ENCODE measurements at regions not wholly inside any gene's neighbourhood (a gene's known extent, or its start where the extent isn't known, plus 50 kb on each side); places are given as distances from the start of the nearest gene placed in this dataset.

DNA sequence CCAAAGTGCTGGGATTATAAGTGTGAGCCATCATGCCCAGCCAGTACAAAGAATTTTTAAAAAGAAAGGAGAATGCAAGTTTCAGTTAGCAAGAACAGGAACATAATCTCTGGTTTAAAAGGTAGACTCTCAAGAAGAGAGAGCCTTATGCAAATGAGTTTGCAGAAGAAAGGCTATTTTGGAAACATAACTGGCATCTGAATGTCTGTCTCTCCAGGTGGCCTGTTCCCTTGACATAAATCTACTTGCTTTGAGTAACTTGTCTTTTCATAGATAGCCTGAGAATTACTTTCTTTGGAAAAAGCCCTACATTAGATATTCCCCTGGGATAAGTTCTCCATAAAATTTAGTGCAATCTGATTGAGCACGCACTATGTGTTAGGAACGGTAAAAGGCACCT is 109.6 kb downstream of the ICOS start:
- TF ChIP-seq CTCF (IDR thresholded peaks at IDR 0.05; ENCODE audit: borderline replicate concordance, insufficient read depth, low read depth, low read length) = no peak
- H3K4me3 ChIP-seq (ENCODE audit: low read depth, low read length) = no peak overlapping the region

- H3K4me3 ChIP-seq (ENCODE audit: low read depth, low read length) = no peak overlapping the region
- TF ChIP-seq CTCF (IDR thresholded peaks at IDR 0.05; ENCODE audit: borderline replicate concordance, insufficient read depth, low read depth, low read length) = no peak
These were observed 113.1 kb downstream of the ICOS start for GRCh38 chr2:204049635-204050034.

DNA sequence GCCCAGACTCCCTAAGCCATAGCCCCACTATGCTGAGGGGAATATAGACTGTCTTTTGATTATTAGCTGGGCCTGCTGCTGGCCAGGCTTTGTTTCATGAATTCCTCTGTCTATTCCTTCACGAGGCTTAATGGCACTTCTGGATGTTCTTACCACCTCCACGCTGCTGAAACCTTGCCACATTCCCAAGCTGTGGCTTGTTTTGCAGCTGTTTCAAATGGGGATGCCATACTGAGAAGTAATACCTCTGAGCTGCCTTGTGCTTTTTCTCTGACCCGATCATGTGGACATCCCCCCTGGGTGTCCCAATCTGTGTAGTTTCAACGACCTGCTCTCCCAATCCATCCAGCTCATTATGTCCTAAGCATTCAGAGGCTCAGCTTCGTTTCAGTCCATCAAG is 114.1 kb downstream of the ICOS start:
- TF ChIP-seq CTCF (IDR thresholded peaks at IDR 0.05; ENCODE audit: borderline replicate concordance, insufficient read depth, low read depth, low read length) = no peak
- no peak overlapping the region for H3K4me3 ChIP-seq (ENCODE audit: low read depth, low read length)

DNA sequence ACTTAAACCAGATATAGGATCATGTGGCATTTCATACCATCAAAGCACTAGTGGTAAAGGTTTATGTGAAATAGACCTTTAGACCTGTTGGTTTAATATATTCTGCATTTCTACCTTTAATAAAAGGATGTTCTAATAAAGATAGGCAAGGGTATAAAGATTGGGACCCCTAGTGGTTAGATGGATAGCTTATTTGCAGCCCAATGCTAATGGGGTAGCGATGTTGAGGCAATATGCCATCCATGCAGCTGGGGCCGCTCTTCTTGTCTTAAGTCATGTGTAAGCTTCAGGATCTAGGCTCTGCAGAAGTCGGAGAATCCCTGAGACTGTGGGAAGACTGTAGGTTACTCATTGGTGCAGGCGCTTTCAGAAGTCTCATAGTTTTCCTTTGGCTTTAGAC is 114.9 kb downstream of the ICOS start:
- peak; percentile 28; the same call in 1 of the 2 replicates for TF ChIP-seq CTCF (IDR thresholded peaks at IDR 0.05; ENCODE audit: borderline replicate concordance, insufficient read depth, low read depth, low read length)
- H3K4me3 ChIP-seq (ENCODE audit: low read depth, low read length) = no peak overlapping the region

DNA sequence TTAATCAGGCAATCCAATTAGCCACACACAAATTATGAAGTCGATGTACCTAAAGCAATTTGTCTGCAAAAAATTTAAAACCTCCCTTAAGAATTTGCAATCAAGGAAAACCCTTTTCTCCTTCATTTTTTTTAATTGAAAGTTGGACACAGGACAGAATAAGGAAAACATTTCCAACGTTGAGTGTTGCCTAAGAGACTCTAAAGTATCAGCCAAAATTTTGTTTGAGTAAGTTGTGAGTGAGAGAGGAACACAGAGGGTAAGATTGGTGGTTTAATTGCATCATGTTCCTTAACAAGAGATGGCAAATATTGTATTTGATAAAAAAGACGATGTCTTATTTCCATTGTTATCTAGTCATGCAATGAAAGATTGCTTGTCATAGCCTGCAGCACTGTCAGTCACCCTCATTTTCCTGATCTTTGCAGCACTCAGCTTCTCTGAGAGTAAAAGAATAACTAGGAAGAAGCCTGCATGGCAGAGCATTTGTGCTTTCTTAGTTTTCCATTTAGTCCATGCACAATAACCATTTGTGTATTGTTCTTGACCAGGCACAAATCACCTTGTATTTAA is 115.5 kb downstream of the ICOS start:
- no peak for TF ChIP-seq CTCF (IDR thresholded peaks at IDR 0.05; ENCODE audit: borderline replicate concordance, insufficient read depth, low read depth, low read length)
- H3K4me3 ChIP-seq (ENCODE audit: low read depth, low read length) = no peak overlapping the region

DNA sequence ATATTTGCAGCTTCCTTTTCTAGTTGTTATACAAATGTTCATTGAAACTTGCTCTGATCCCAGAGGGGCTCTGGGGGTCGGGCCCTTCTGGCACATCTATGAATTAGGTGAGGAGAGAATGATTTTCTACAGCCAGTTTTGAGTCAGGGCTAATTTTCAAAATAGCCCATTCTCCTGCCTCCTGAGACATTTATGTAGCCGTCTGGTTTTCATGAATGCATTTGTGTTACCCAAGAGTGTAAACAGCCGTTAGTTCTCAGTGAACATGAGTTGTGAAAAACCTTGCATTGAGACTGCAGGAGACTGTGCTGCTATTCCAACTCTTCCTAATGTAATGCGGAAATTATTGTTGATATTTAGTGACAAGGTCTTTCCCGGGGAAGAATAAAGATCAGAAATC is 122.5 kb downstream of the ICOS start:
- no peak for TF ChIP-seq CTCF (IDR thresholded peaks at IDR 0.05; ENCODE audit: borderline replicate concordance, insufficient read depth, low read depth, low read length)
- no peak overlapping the region for H3K4me3 ChIP-seq (ENCODE audit: low read depth, low read length)

GRCh38 chr2:204060841-204061240 is 124.3 kb downstream of the ICOS start:
- TF ChIP-seq CTCF (IDR thresholded peaks at IDR 0.05; ENCODE audit: borderline replicate concordance, insufficient read depth, low read depth, low read length) = no peak
- H3K4me3 ChIP-seq (ENCODE audit: low read depth, low read length) = no peak overlapping the region

Measured in GM12875 (cell line).